ENCODE measurements at regions not wholly inside any gene's neighbourhood (a gene's known extent, or its start where the extent isn't known, plus 50 kb on each side); places are given as distances from the start of the nearest gene placed in this dataset.

DNA sequence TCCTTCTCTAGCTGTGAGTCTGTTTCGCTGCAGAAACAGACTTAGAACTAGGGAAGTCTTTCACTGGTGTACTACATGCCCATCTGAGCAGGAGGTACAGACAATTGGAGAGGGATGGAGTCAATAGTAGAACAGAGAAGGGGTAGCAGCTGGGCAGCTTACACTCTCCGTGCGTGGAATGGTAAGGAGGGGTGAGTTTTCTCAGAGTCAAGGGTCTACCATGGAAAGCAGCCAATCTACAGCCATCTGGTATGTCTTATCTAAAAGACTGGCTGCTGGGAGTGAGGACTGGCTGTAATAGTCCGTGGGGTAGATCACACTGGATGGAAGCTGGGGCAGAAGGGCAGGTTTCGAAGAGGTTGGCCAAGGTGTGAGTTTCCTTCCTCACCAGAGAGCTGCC lies 137.3 kb upstream of the TENM4 start:
- no peaks in the 10 kb centered on the region for H3K4me1 ChIP-seq (ENCODE audit: insufficient read depth, low read length)
- no peaks in the 10 kb centered on the region for H3K27me3 ChIP-seq (ENCODE audit: low read length)
- no peaks in the 10 kb centered on the region for H4K20me1 ChIP-seq (ENCODE audit: low read length)
- H2AFZ ChIP-seq (ENCODE audit: low read length) = no peak overlapping the region
- no peaks in the 10 kb centered on the region for H3K9me3 ChIP-seq (ENCODE audit: low read length)
- H3F3A ChIP-seq (ENCODE audit: low read length, unreplicated experiment) = no peaks in the 10 kb centered on the region
- intact Hi-C loops (cut with micrococcal nuclease) = no loop called here
- no peak overlapping the region for H3K9ac ChIP-seq (ENCODE audit: low read length)
- CTCF ChIA-PET = no interaction called here
- ATAC-seq (no peak), DNase-seq (no peak)
- H3K4me2 ChIP-seq (ENCODE audit: low read length) = no peak overlapping the region
- TF ChIP-seq EZH2 (IDR thresholded peaks at IDR 0.05; ENCODE audit: low read length, unreplicated experiment) (no peak), EZH2phosphoT487 (IDR thresholded peaks at IDR 0.05; ENCODE audit: borderline replicate concordance, low read length) (no peak)
- TF ChIP-seq, protein P1, sequence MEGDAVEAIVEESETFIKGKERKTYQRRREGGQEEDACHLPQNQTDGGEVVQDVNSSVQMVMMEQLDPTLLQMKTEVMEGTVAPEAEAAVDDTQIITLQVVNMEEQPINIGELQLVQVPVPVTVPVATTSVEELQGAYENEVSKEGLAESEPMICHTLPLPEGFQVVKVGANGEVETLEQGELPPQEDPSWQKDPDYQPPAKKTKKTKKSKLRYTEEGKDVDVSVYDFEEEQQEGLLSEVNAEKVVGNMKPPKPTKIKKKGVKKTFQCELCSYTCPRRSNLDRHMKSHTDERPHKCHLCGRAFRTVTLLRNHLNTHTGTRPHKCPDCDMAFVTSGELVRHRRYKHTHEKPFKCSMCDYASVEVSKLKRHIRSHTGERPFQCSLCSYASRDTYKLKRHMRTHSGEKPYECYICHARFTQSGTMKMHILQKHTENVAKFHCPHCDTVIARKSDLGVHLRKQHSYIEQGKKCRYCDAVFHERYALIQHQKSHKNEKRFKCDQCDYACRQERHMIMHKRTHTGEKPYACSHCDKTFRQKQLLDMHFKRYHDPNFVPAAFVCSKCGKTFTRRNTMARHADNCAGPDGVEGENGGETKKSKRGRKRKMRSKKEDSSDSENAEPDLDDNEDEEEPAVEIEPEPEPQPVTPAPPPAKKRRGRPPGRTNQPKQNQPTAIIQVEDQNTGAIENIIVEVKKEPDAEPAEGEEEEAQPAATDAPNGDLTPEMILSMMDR (conservative IDR thresholded peaks at IDR 0.05; ENCODE audit: low read depth, low read length) = no peak
- no peak overlapping the region for H3K27ac ChIP-seq (ENCODE audit: low read length)
- BruUV-seq (replicated peaks) = no TSS peak
- no peak overlapping the region for H3K4me3 ChIP-seq (ENCODE audit: low read length)
- H3K9me2 ChIP-seq (replicated peaks; ENCODE audit: low read length) = no peaks in the 10 kb centered on the region
- H3K36me3 ChIP-seq (ENCODE audit: low read depth, low read length) = no peaks in the 10 kb centered on the region
- POLR2A ChIA-PET (ENCODE audit: unreplicated experiment) = no interaction called here
- no peaks in the 10 kb centered on the region for H3K79me2 ChIP-seq (ENCODE audit: low read length)

DNA sequence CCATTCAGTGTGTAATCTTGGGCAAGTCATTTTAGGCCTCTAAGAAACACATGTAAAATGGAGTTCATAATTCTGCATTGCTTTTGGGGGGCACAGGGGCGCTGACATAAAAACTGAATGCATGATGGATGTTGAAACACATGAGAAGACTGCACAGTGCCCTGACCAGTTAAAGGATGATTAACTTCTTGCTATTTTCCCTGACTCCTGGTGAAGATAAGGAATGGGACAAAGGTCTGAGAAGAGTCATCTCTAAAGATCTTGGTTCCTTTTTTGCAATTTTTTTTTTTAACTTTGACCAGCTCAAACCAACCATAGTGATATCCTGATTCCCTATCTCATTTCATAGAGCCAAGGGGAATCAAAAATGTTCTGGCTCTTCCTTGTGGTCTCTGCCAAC lies 134.9 kb upstream of the TENM4 start:
- H3F3A ChIP-seq (ENCODE audit: low read length, unreplicated experiment) = no peaks in the 10 kb centered on the region
- no peaks in the 10 kb centered on the region for H3K79me2 ChIP-seq (ENCODE audit: low read length)
- TF ChIP-seq, protein P1 (conservative IDR thresholded peaks at IDR 0.05; ENCODE audit: low read depth, low read length) = no peak
- no peaks in the 10 kb centered on the region for H3K36me3 ChIP-seq (ENCODE audit: low read depth, low read length)
- no peak overlapping the region for H3K4me2 ChIP-seq (ENCODE audit: low read length)
- H3K4me1 ChIP-seq (ENCODE audit: insufficient read depth, low read length) = no peaks in the 10 kb centered on the region
- POLR2A ChIA-PET (ENCODE audit: unreplicated experiment) = no interaction called here
- CTCF ChIA-PET = no interaction called here
- H3K9ac ChIP-seq (ENCODE audit: low read length) = no peak overlapping the region
- no peak overlapping the region for H3K4me3 ChIP-seq (ENCODE audit: low read length)
- no peaks in the 10 kb centered on the region for H3K9me3 ChIP-seq (ENCODE audit: low read length)
- H2AFZ ChIP-seq (ENCODE audit: low read length) = no peak overlapping the region
- no peak overlapping the region for H3K27ac ChIP-seq (ENCODE audit: low read length)
- no peaks in the 10 kb centered on the region for H4K20me1 ChIP-seq (ENCODE audit: low read length)
- no TSS peak for BruUV-seq (replicated peaks)
- H3K27me3 ChIP-seq (ENCODE audit: low read length) = no peaks in the 10 kb centered on the region
- intact Hi-C loops (cut with micrococcal nuclease) = no loop called here
- DNase-seq = no peak
- no peak for ATAC-seq
- H3K9me2 ChIP-seq (replicated peaks; ENCODE audit: low read length) = no peaks in the 10 kb centered on the region

DNA sequence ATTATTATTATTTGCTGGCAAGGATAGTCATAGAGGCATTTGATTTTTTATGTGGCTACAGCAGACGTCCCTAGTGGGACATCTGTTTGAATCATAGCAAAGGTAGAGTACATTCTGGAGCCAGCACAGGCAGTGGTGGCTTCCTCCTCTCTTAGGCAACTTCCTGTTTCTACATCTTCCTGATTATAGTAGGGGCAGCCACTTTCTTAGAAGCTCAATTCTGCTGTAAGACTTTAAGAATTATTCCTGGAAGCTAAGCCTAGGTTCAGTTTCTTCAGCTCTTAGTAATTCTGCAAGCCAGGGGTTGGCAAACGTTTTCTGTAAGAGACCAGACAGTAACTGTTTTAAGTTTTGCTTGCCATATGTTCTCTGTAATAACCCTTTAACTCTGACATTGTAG lies 129.3 kb upstream of the TENM4 start:
- H3K4me2 ChIP-seq (ENCODE audit: low read length) = no peak overlapping the region
- ATAC-seq (no peak), DNase-seq (no peak)
- H3K27me3 ChIP-seq (ENCODE audit: low read length) = no peaks in the 10 kb centered on the region
- H2AFZ ChIP-seq (ENCODE audit: low read length) = no peak overlapping the region
- TF ChIP-seq, protein P1 (conservative IDR thresholded peaks at IDR 0.05; ENCODE audit: low read depth, low read length) = no peak
- TF ChIP-seq EZH2 (IDR thresholded peaks at IDR 0.05; ENCODE audit: low read length, unreplicated experiment) (no peak), EZH2phosphoT487 (IDR thresholded peaks at IDR 0.05; ENCODE audit: borderline replicate concordance, low read length) (no peak)
- no peaks in the 10 kb centered on the region for H3F3A ChIP-seq (ENCODE audit: low read length, unreplicated experiment)
- no peak overlapping the region for H3K4me3 ChIP-seq (ENCODE audit: low read length)
- H3K36me3 ChIP-seq (ENCODE audit: low read depth, low read length) = no peaks in the 10 kb centered on the region
- H3K9me3 ChIP-seq (ENCODE audit: low read length) = peaks cover 3% of the 10 kb centered on the region; the same call in 1 of the 2 replicates
- H4K20me1 ChIP-seq (ENCODE audit: low read length) = no peaks in the 10 kb centered on the region
- H3K79me2 ChIP-seq (ENCODE audit: low read length) = no peaks in the 10 kb centered on the region
- intact Hi-C loops (cut with micrococcal nuclease) = no loop called here
- ChIA-PET CTCF (no interaction called here), POLR2A (ENCODE audit: unreplicated experiment) (no interaction called here)
- H3K9ac ChIP-seq (ENCODE audit: low read length) = no peak overlapping the region
- no peaks in the 10 kb centered on the region; the same call in 1 of the 2 replicates for H3K9me2 ChIP-seq (replicated peaks; ENCODE audit: low read length)
- no peak overlapping the region for H3K27ac ChIP-seq (ENCODE audit: low read length)
- BruUV-seq (replicated peaks) = no TSS peak
- no peaks in the 10 kb centered on the region for H3K4me1 ChIP-seq (ENCODE audit: insufficient read depth, low read length)

Measured in PC-3 (cell line).